T-cell (primary cell): ENCODE measurements at regions not wholly inside any gene's neighbourhood (a gene's known extent, or its start where the extent isn't known, plus 50 kb on each side); places are given as distances from the start of the nearest gene placed in this dataset.

Experiments used
- ATAC-seq, 4 experiments: fragments of 200-7000 bp in 3 of 4; fragments of 150-1000 bp in 1 of 4; cut with Tn5 transposase; replicated peaks in 1 of 4; 1 replicate in 3 of 4; 2 replicates in 1 of 4; pipeline ENCODE4 v1.10.0; 2021; ENCODE audit warnings: moderate library complexity in 3 of 4, mild to moderate bottlenecking in 2 of 4, moderate number of reproducible peaks in 1 of 4
- CTCF ChIA-PET, 2 donors: fragments of 300-600 bp; sonication (Branson Sonifier 250); formaldehyde crosslinking; loops; one replicate each; lab custom pipeline; 2022; ENCODE audit warnings: antibody characterized with exemption in 2 of 2; lab: Charles Lee
- POLR2A ChIA-PET, 2 donors: fragments of 300-600 bp; sonication (Branson Sonifier 250); formaldehyde crosslinking; loops; one replicate each; lab custom pipeline; 2022; ENCODE audit warnings: antibody characterized with exemption in 2 of 2; lab: Charles Lee
- DNase-seq, 35 experiments: peaks; one replicate each; pipeline versions ENCODE4 v3.0.0 to v3.0.0-alpha.2; 2013 to 2023
- H3K27ac ChIP-seq: one replicate; pipeline ENCODE4 v1.5.1; 2013; ENCODE audit warnings: low read length
- H3K27me3 ChIP-seq, 2 experiments: replicated peaks in 1 of 2; 1 replicate in 1 of 2; 2 replicates in 1 of 2; pipeline versions ENCODE4 v1.6.1 to v1.7.0; 2013; ENCODE audit warnings: low read length in 1 of 2, mixed read lengths in 1 of 2; ENCODE audit not compliant: control insufficient read depth in 2 of 2, insufficient read depth in 2 of 2; ENCODE audit errors: extremely low read depth in 1 of 2
- H3K36me3 ChIP-seq, 2 donors: 1 replicate in 1 of 2; 2 replicates in 1 of 2; pipeline versions ENCODE4 v1.6.1 to v1.7.0; 2013; ENCODE audit warnings: low read length in 1 of 2; ENCODE audit not compliant: control insufficient read depth in 2 of 2, insufficient read depth in 1 of 2; ENCODE audit errors: extremely low read depth in 1 of 2
- H3K4me1 ChIP-seq, 2 experiments: 1 replicate in 1 of 2; 2 replicates in 1 of 2; pipeline versions ENCODE4 v1.6.1 to v1.7.0; 2013; ENCODE audit warnings: low read length in 2 of 2, mixed read lengths in 1 of 2; ENCODE audit not compliant: insufficient read depth in 2 of 2, control insufficient read depth in 1 of 2; ENCODE audit errors: extremely low read depth in 1 of 2
- H3K4me3 ChIP-seq, 2 donors: 1 replicate in 1 of 2; 2 replicates in 1 of 2; pipeline versions ENCODE4 v1.5.1 to v1.7.0; 2013; ENCODE audit warnings: mild to moderate bottlenecking in 2 of 2, low read length in 1 of 2, moderate library complexity in 1 of 2; ENCODE audit not compliant: control insufficient read depth in 1 of 2; ENCODE audit errors: extremely low read depth in 1 of 2
- H3K9me3 ChIP-seq: 2 replicates; pipeline ENCODE4 v1.7.0; 2013
- H3K27ac Mint-ChIP-seq, 2 donors: one replicate each; pipeline ENCODE4 v1.8.0; 2020 to 2021; ENCODE audit warnings: mild to moderate bottlenecking in 2 of 2, mixed read lengths in 2 of 2
- H3K27me3 Mint-ChIP-seq, 2 donors: one replicate each; pipeline ENCODE4 v1.8.0; 2021 to 2022; ENCODE audit warnings: mixed read lengths in 2 of 2
- H3K36me3 Mint-ChIP-seq: one replicate; pipeline ENCODE4 v1.8.0; 2021; ENCODE audit warnings: mixed read lengths
- H3K4me1 Mint-ChIP-seq, 3 donors: one replicate each; pipeline ENCODE4 v1.8.0; 2020 to 2022; ENCODE audit warnings: mixed read lengths in 3 of 3, mild to moderate bottlenecking in 1 of 3
- H3K4me3 Mint-ChIP-seq, 3 donors: one replicate each; pipeline ENCODE4 v1.8.0; 2020 to 2022; ENCODE audit warnings: mild to moderate bottlenecking in 3 of 3, mixed read lengths in 3 of 3, moderate library complexity in 3 of 3
- H3K9me3 Mint-ChIP-seq, 3 donors: one replicate each; pipeline ENCODE4 v1.8.0; 2020 to 2022; ENCODE audit warnings: mixed read lengths in 3 of 3
- WGBS: methylation state at CpG from one replicate; pipeline ENCODE4 v1.1.5; 2013; ENCODE audit warnings: missing lambda C conversion rate; ENCODE audit not compliant: insufficient coverage; 5-methylcytosine and 5-hydroxymethylcytosine counted together

DNA sequence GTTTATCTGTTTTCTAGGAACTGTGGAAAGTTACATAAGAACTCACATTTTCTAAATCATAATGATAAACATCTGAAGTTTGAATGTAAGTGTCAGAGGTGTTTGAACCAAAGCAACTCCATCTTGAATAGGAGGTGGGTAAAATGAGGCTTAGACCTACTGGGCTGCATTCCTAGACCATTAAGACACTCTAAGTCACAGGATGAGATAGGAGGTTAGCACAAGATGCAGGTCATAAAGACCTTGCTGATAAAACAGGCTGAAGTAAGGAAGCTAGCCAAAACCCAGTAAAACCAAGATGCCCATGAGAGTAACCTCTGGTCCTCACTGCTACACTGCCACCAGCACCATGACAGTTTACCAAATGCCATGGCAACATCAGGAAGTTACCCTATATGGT is 297.7 kb upstream of the POU5F2 start:
- DNase-seq (no peak), ATAC-seq (no peak)
- Mint-ChIP-seq H3K36me3 (peaks cover 66% of the 10 kb centered on the region), H3K4me1 (peaks cover 0 to 1% (median 0%) of the 10 kb centered on the region in 3 donors), H3K27me3 (no peaks in the 10 kb centered on the region), H3K9me3 (peaks cover 0 to 3% (median 0%) of the 10 kb centered on the region in 3 donors), H3K27ac (no peak overlapping the region), H3K4me3 (no peak overlapping the region)
- no peaks in the 10 kb centered on the region for H3K9me3 ChIP-seq
- H3K36me3 ChIP-seq: peaks cover 0 to 6% of the 10 kb centered on the region in 2 donors
- CTCF ChIA-PET: no interaction called here
- POLR2A ChIA-PET: interaction anchor here in 1 of 2 donors (0.7 kb wide), 1 partner anchor 1016 kb away, joined by 3 read pairs; no protein-coding TSS in a partner anchor
- no peaks in the 10 kb centered on the region for H3K27me3 ChIP-seq
- H3K4me3 ChIP-seq: no peak overlapping the region
- no peak overlapping the region for H3K27ac ChIP-seq
- no peaks in the 10 kb centered on the region for H3K4me1 ChIP-seq

DNA sequence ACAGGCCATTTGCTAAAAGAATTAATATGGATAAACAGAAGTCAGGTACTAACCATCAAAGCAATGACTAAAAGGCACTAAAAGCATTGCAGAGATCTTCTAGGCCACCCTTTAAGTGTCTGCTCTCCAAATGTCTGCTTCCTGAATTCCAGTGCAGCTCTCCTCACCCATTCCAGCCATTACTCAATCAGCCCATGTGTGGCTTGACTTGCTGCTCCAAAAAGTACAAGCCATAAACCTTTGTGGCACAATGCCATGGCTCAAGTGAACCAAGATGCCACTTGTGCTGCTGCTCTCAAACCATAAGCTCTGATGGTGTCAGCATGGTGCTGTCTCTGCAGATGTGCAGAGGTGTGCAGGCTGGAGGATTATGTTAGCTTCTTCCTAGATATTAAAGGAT is 290.2 kb upstream of the POU5F2 start:
- no peak for ATAC-seq
- Histone ChIP-seq H3K4me3 (no peak overlapping the region), H3K27ac (no peak overlapping the region), H3K27me3 (no peaks in the 10 kb centered on the region), H3K36me3 (peaks cover 7 to 10% of the 10 kb centered on the region in 2 donors), H3K4me1 (no peaks in the 10 kb centered on the region), H3K9me3 (no peaks in the 10 kb centered on the region)
- no peak for DNase-seq
- peaks cover 4 to 13% (median 6%) of the 10 kb centered on the region in 3 donors for H3K9me3 Mint-ChIP-seq
- ChIA-PET CTCF (no interaction called here), POLR2A (no interaction called here)
- no peak overlapping the region for H3K4me3 Mint-ChIP-seq
- peaks cover 0 to 6% (median 1%) of the 10 kb centered on the region in 3 donors for H3K4me1 Mint-ChIP-seq
- no peaks in the 10 kb centered on the region for H3K27me3 Mint-ChIP-seq
- H3K36me3 Mint-ChIP-seq: peaks cover 78% of the 10 kb centered on the region
- no peak overlapping the region for H3K27ac Mint-ChIP-seq

DNA sequence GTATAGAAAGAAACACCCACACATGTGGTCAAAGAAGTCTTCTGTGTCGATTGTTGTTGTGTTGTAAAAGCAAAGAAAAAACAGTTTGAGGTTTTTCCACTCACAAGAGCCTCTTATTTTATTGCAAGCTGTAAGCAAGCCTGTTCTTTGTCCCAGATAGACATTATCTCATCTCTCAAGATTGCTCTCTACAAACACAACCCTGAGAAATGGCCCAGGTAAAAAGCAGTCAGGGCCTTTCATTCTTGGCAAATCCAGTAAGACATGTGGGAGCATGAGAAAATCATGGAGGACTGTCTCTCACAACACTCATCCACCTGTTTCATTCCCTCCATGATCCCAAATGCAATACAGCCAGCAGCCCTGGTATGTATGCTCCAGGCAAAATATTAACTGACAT is 286.6 kb upstream of the POU5F2 start:
- H3K36me3 ChIP-seq: peaks cover 7 to 8% of the 10 kb centered on the region in 2 donors
- DNase-seq (no peak), ATAC-seq (no peak)
- no peaks in the 10 kb centered on the region for H3K27me3 ChIP-seq
- Mint-ChIP-seq H3K4me1 (peaks cover 0 to 6% (median 1%) of the 10 kb centered on the region in 3 donors), H3K9me3 (peaks cover 4 to 11% (median 6%) of the 10 kb centered on the region in 3 donors), H3K27me3 (no peaks in the 10 kb centered on the region), H3K36me3 (peaks cover 78% of the 10 kb centered on the region), H3K27ac (no peak overlapping the region), H3K4me3 (no peak overlapping the region)
- H3K4me1 ChIP-seq: no peaks in the 10 kb centered on the region
- H3K9me3 ChIP-seq: no peaks in the 10 kb centered on the region
- ChIA-PET CTCF (no interaction called here), POLR2A (no interaction called here)
- no peak overlapping the region for H3K27ac ChIP-seq
- no CpG with 5 or more reads among the region's 1 CpG for WGBS
- H3K4me3 ChIP-seq: no peak overlapping the region

DNA sequence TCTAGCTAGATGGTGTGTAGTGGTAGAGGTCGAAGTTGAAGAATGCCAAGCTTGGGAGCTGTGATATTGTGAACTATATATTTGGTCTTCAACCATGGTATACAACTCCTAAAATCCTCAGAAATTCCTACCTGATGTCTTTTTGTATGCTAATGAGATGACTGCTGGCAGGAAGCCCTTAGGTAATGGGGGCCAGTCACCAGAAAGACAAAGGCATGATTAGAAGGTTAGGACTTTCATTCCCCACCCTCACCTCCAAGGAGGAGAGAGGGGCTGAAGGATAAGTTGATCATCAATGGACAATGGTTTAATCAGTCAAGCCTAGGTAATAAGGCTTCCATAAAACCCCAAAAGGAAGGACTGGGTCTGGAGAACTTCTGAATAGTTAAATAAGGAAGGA is 285.7 kb upstream of the POU5F2 start:
- Histone ChIP-seq H3K9me3 (no peaks in the 10 kb centered on the region), H3K4me1 (no peaks in the 10 kb centered on the region), H3K27me3 (no peaks in the 10 kb centered on the region), H3K4me3 (no peak overlapping the region), H3K36me3 (peaks cover 5 to 7% of the 10 kb centered on the region in 2 donors), H3K27ac (no peak overlapping the region)
- DNase-seq (no peak), ATAC-seq (no peak)
- no CpG with 5 or more reads among the region's 1 CpG for WGBS
- Mint-ChIP-seq H3K27me3 (no peaks in the 10 kb centered on the region), H3K27ac (no peak overlapping the region), H3K4me3 (no peak overlapping the region), H3K9me3 (peaks cover 4 to 7% (median 6%) of the 10 kb centered on the region in 3 donors), H3K36me3 (peaks cover 78% of the 10 kb centered on the region), H3K4me1 (peaks cover 0 to 6% (median 1%) of the 10 kb centered on the region in 3 donors)
- ChIA-PET POLR2A (interaction anchor here in 1 of 2 donors (0.5 kb wide), 1 partner anchor 15 kb away, joined by 7 read pairs; no protein-coding TSS in a partner anchor), CTCF (interaction anchor here in 1 of 2 donors (0.5 kb wide), 1 partner anchor 1046 kb away, joined by 3 read pairs; no protein-coding TSS in a partner anchor)

DNA sequence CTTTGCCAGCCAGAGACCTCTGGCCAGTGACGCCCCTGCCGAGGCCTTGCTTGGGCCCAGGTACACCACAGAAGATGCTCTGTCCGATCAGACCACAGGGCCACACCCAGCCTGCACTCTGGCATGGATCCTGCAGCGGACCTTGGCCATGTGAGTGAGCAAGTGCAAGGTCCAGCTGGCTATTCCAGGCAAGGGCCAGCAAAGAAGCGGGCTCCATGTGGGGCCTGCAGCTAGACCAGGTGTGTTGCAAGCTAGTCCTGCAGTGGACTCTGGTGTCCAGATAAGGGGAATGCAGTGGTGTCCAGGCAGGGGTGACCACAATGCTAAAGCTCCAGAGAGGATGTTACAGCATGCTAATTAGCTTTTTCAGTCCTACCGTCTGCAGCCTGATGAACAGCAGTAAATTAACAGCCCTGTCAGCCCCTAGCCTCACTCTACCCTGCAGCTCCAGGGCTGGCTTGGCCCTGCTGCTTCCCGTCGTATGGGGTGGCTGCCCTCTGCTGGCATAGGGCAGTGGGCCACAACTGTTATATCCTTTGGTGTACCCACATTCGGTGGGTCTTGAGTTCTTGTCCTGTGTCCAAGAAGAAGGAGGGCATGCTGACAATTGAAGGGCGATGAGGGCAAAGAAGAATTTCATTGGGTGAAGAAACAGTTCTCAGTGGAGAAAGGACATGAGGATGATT is 284.5 kb upstream of the POU5F2 start:
- no peaks in the 10 kb centered on the region for H3K27me3 ChIP-seq
- H3K4me1 ChIP-seq: no peaks in the 10 kb centered on the region
- ChIA-PET CTCF (no interaction called here), POLR2A (no interaction called here)
- WGBS: 95% methylated on average over 9 of the region's 10 CpGs
- H3K36me3 ChIP-seq: peaks cover 7 to 10% of the 10 kb centered on the region in 2 donors
- ATAC-seq: no peak
- Mint-ChIP-seq H3K27ac (peak overlapping the region in 1 of 2 donors; percentile 6), H3K4me1 (peaks cover 0 to 6% (median 1%) of the 10 kb centered on the region in 3 donors), H3K9me3 (peaks cover 3 to 11% (median 4%) of the 10 kb centered on the region in 3 donors), H3K36me3 (peaks cover 75% of the 10 kb centered on the region), H3K27me3 (no peaks in the 10 kb centered on the region), H3K4me3 (no peak overlapping the region)
- no peaks in the 10 kb centered on the region for H3K9me3 ChIP-seq
- no peak overlapping the region for H3K27ac ChIP-seq
- H3K4me3 ChIP-seq: no peak overlapping the region
- DNase-seq: no peak

DNA sequence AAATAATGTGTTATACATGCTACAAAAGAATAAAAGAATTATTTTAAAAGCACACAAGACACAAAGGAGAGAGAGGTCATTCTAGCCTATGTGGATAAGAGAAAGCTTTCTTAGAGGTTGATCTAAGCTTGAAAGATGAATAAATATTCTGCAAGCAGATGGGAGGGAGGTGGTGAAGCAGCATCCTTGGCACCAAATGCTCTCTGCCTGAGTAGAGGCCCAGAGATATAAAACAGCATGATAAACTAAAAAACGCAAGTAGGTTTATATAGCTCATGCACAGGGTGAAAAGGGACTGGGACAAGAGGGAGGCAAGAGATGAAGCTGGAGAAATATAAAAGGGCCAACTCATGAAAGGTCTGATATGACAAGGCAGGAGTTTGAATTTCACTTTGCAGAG is 283.2 kb upstream of the POU5F2 start:
- H3K4me3 ChIP-seq: no peak overlapping the region
- H3K4me1 Mint-ChIP-seq: peaks cover 0 to 6% (median 0%) of the 10 kb centered on the region in 3 donors
- peaks cover 3 to 11% (median 5%) of the 10 kb centered on the region in 3 donors for H3K9me3 Mint-ChIP-seq
- H3K4me1 ChIP-seq: no peaks in the 10 kb centered on the region
- H3K27ac ChIP-seq: no peak overlapping the region
- no peaks in the 10 kb centered on the region for H3K27me3 Mint-ChIP-seq
- H3K27me3 ChIP-seq: no peaks in the 10 kb centered on the region
- WGBS: no CpG with 5 or more reads among the region's 1 CpG
- H3K27ac Mint-ChIP-seq: no peak overlapping the region
- DNase-seq: no peak
- CTCF ChIA-PET: no interaction called here
- POLR2A ChIA-PET: no interaction called here
- H3K36me3 ChIP-seq: peaks cover 3 to 7% of the 10 kb centered on the region in 2 donors
- no peak overlapping the region for H3K4me3 Mint-ChIP-seq
- peaks cover 74% of the 10 kb centered on the region for H3K36me3 Mint-ChIP-seq
- no peak for ATAC-seq
- no peaks in the 10 kb centered on the region for H3K9me3 ChIP-seq
